Effector memory CD4-positive, alpha-beta T cell (primary cell): ENCODE measurements at regions not wholly inside any gene's neighbourhood (a gene's known extent, or its start where the extent isn't known, plus 50 kb on each side); places are given as distances from the start of the nearest gene placed in this dataset.
"Not testable (repeated sequence)": the region's sequence is repeated elsewhere in the genome, so short reads cannot be mapped to it uniquely, and the experiment has no call there.

Source experiments
- DNase-seq, 3 donors: peaks; one replicate each; pipeline ENCODE4 v3.0.0-alpha.2; 2020
- H3K27ac ChIP-seq: 2 replicates; pipeline ENCODE4 v1.7.0; 2013; ENCODE audit warnings: mild to moderate bottlenecking, low read length, moderate library complexity; ENCODE audit not compliant: insufficient read depth, poor library complexity, severe bottlenecking
- H3K27me3 ChIP-seq: replicated peaks from 2 replicates; pipeline ENCODE4 v1.7.0; 2013; ENCODE audit warnings: mild to moderate bottlenecking, low read length; ENCODE audit not compliant: insufficient read depth, control insufficient read depth, poor library complexity, severe bottlenecking
- H3K36me3 ChIP-seq: 2 replicates; pipeline ENCODE4 v1.7.0; 2013; ENCODE audit warnings: mild to moderate bottlenecking, low read length, moderate library complexity; ENCODE audit not compliant: control insufficient read depth, insufficient read depth
- H3K4me1 ChIP-seq: 2 replicates; pipeline ENCODE4 v1.7.0; 2013; ENCODE audit warnings: low read length, mild to moderate bottlenecking; ENCODE audit not compliant: control insufficient read depth, insufficient read depth, poor library complexity, severe bottlenecking
- H3K4me3 ChIP-seq: 2 replicates; pipeline ENCODE4 v1.7.0; 2013; ENCODE audit warnings: low read length, low read depth, mild to moderate bottlenecking; ENCODE audit not compliant: insufficient read depth, poor library complexity, severe bottlenecking
- H3K9me3 ChIP-seq: 2 replicates; pipeline ENCODE4 v1.7.0; 2013; ENCODE audit warnings: mild to moderate bottlenecking, low read length, moderate library complexity; ENCODE audit not compliant: control insufficient read depth

- Histone ChIP-seq H3K9me3 (no peaks in the 10 kb centered on the region), H3K4me1 (no peaks in the 10 kb centered on the region), H3K4me3 (no peak overlapping the region), H3K27ac (no peak overlapping the region), H3K36me3 (no peaks in the 10 kb centered on the region), H3K27me3 (no peaks in the 10 kb centered on the region)
- DNase-seq = no peak
Measured at GRCh38 chr2:134009440-134009839, 244.4 kb upstream of the MGAT5 start.

- not testable (repeated sequence) for H3K27me3 ChIP-seq, DNase-seq, H3K9me3 ChIP-seq, H3K4me1 ChIP-seq, H3K4me3 ChIP-seq, H3K27ac ChIP-seq, H3K36me3 ChIP-seq
Measured at GRCh38 chr2:134009906-134010305, 244.0 kb upstream of the MGAT5 start.

GRCh38 chr2:134011936-134012586, 241.8 kb upstream of the MGAT5 start:
- H3K36me3 ChIP-seq = no peaks in the 10 kb centered on the region
- H3K27me3 ChIP-seq = no peaks in the 10 kb centered on the region
- no peak overlapping the region for H3K27ac ChIP-seq
- H3K9me3 ChIP-seq = no peaks in the 10 kb centered on the region
- H3K4me3 ChIP-seq = no peak overlapping the region
- no peaks in the 10 kb centered on the region for H3K4me1 ChIP-seq
- DNase-seq = no peak

- Histone ChIP-seq H3K4me1 (no peaks in the 10 kb centered on the region), H3K27me3 (no peaks in the 10 kb centered on the region), H3K36me3 (no peaks in the 10 kb centered on the region), H3K9me3 (no peaks in the 10 kb centered on the region), H3K4me3 (no peak overlapping the region), H3K27ac (no peak overlapping the region)
- no peak for DNase-seq
Measured at GRCh38 chr2:134014196-134014960, 239.5 kb upstream of the MGAT5 start.

- Histone ChIP-seq H3K4me3 (no peak overlapping the region), H3K36me3 (no peaks in the 10 kb centered on the region), H3K9me3 (no peaks in the 10 kb centered on the region), H3K27me3 (no peaks in the 10 kb centered on the region), H3K27ac (no peak overlapping the region), H3K4me1 (peaks cover 17% of the 10 kb centered on the region)
- DNase-seq = no peak
Measured at GRCh38 chr2:134019871-134020270, 234.0 kb upstream of the MGAT5 start.

- Histone ChIP-seq H3K27ac (no peak overlapping the region), H3K9me3 (no peaks in the 10 kb centered on the region), H3K36me3 (no peaks in the 10 kb centered on the region), H3K27me3 (no peaks in the 10 kb centered on the region), H3K4me3 (no peak overlapping the region), H3K4me1 (peaks cover 17% of the 10 kb centered on the region)
- no peak for DNase-seq
Measured at GRCh38 chr2:134020608-134021007, 233.3 kb upstream of the MGAT5 start.

GRCh38 chr2:134021830-134022524, 231.9 kb upstream of the MGAT5 start:
- no peak overlapping the region for H3K27ac ChIP-seq
- peaks cover 17% of the 10 kb centered on the region for H3K4me1 ChIP-seq
- no peaks in the 10 kb centered on the region for H3K9me3 ChIP-seq
- H3K27me3 ChIP-seq = no peaks in the 10 kb centered on the region
- DNase-seq = no peak
- H3K36me3 ChIP-seq = no peaks in the 10 kb centered on the region
- H3K4me3 ChIP-seq = no peak overlapping the region

GRCh38 chr2:134023854-134024253, 230.0 kb upstream of the MGAT5 start:
- no peak overlapping the region for H3K27ac ChIP-seq
- H3K36me3 ChIP-seq = no peaks in the 10 kb centered on the region
- no peak for DNase-seq
- H3K4me3 ChIP-seq = no peak overlapping the region
- peaks cover 9% of the 10 kb centered on the region for H3K27me3 ChIP-seq
- peaks cover 17% of the 10 kb centered on the region for H3K4me1 ChIP-seq
- no peaks in the 10 kb centered on the region for H3K9me3 ChIP-seq

- no peaks in the 10 kb centered on the region for H3K4me1 ChIP-seq
- DNase-seq = no peak
- peaks cover 9% of the 10 kb centered on the region for H3K27me3 ChIP-seq
- H3K27ac ChIP-seq = no peak overlapping the region
- no peak overlapping the region for H3K4me3 ChIP-seq
- no peaks in the 10 kb centered on the region for H3K9me3 ChIP-seq
- no peaks in the 10 kb centered on the region for H3K36me3 ChIP-seq
Measured at GRCh38 chr2:134027980-134028379, 225.9 kb upstream of the MGAT5 start.

GRCh38 chr2:134029418-134029817, 224.5 kb upstream of the MGAT5 start:
- no peak for DNase-seq
- peaks cover 9% of the 10 kb centered on the region for H3K27me3 ChIP-seq
- H3K36me3 ChIP-seq = no peaks in the 10 kb centered on the region
- no peak overlapping the region for H3K27ac ChIP-seq
- H3K4me1 ChIP-seq = no peaks in the 10 kb centered on the region
- H3K9me3 ChIP-seq = no peaks in the 10 kb centered on the region
- H3K4me3 ChIP-seq = no peak overlapping the region
